ENCODE measurements at regions not wholly inside any gene's neighbourhood (a gene's known extent, or its start where the extent isn't known, plus 50 kb on each side); places are given as distances from the start of the nearest gene placed in this dataset.

- Histone ChIP-seq H2AFZ (no peak overlapping the region), H3K27ac (ENCODE audit: low read depth) (no peak overlapping the region), H3K4me1 (ENCODE audit: insufficient read depth) (no peaks in the 10 kb centered on the region), H3K79me2 (replicated peaks; ENCODE audit: insufficient read depth) (no peaks in the 10 kb centered on the region), H3K36me3 (ENCODE audit: insufficient read depth) (no peaks in the 10 kb centered on the region), H4K20me1 (replicated peaks; ENCODE audit: insufficient read depth) (no peaks in the 10 kb centered on the region), H3K9me2 (ENCODE audit: insufficient read depth) (no peaks in the 10 kb centered on the region), H3F3A (replicated peaks; ENCODE audit: low read depth) (no peaks in the 10 kb centered on the region), H3K4me3 (no peak overlapping the region), H3K4me2 (no peak overlapping the region), H3K27me3 (ENCODE audit: insufficient read depth) (no peaks in the 10 kb centered on the region)
- Mint-ChIP-seq H3K27me3 (ENCODE audit: insufficient read depth, low read depth, poor library complexity) (no peaks in the 10 kb centered on the region), H3K9me3 (no peaks in the 10 kb centered on the region), H3K4me3 (no peak overlapping the region), H3K27ac (no peak overlapping the region), H3K36me3 (ENCODE audit: low read depth) (no peaks in the 10 kb centered on the region), H3K4me1 (no peaks in the 10 kb centered on the region)
- TF ChIP-seq REST (IDR thresholded peaks at IDR 0.05; ENCODE audit: unreplicated experiment) = no peak
- ATAC-seq (no peak), DNase-seq (ENCODE audit: low spot score) (no peak)
These were observed 775.9 kb upstream of the CDH9 start for GRCh38 chr5:27814286-27814685.

- Mint-ChIP-seq H3K4me3 (no peak overlapping the region), H3K27ac (no peak overlapping the region; the same call in 1 of the 2 replicates), H3K36me3 (ENCODE audit: low read depth) (no peaks in the 10 kb centered on the region), H3K4me1 (no peaks in the 10 kb centered on the region), H3K27me3 (ENCODE audit: insufficient read depth, low read depth, poor library complexity) (no peaks in the 10 kb centered on the region), H3K9me3 (no peaks in the 10 kb centered on the region)
- no peak overlapping the region for H2AFZ ChIP-seq
- H3K27ac ChIP-seq (ENCODE audit: low read depth) = no peak overlapping the region
- no peak overlapping the region for H3K4me2 ChIP-seq
- no peak overlapping the region for H3K4me3 ChIP-seq
- no peaks in the 10 kb centered on the region for H3K79me2 ChIP-seq (replicated peaks; ENCODE audit: insufficient read depth)
- DNase-seq (ENCODE audit: low spot score) (no peak), ATAC-seq (no peak)
- no peaks in the 10 kb centered on the region for H3F3A ChIP-seq (replicated peaks; ENCODE audit: low read depth)
- no peaks in the 10 kb centered on the region for H3K4me1 ChIP-seq (ENCODE audit: insufficient read depth)
- no peaks in the 10 kb centered on the region for H3K36me3 ChIP-seq (ENCODE audit: insufficient read depth)
- H3K9me2 ChIP-seq (ENCODE audit: insufficient read depth) = no peaks in the 10 kb centered on the region
- H4K20me1 ChIP-seq (replicated peaks; ENCODE audit: insufficient read depth) = no peaks in the 10 kb centered on the region
- no peaks in the 10 kb centered on the region for H3K27me3 ChIP-seq (ENCODE audit: insufficient read depth)
- TF ChIP-seq CTCF (conservative IDR thresholded peaks at IDR 0.05; ENCODE audit: low read depth in 2 of 2) (no peak), NANOG (IDR thresholded peaks at IDR 0.05; ENCODE audit: borderline replicate concordance) (no peak), STAT1 (IDR thresholded peaks at IDR 0.05; ENCODE audit: unreplicated experiment) (no peak), EZH2phosphoT487 (IDR thresholded peaks at IDR 0.05; ENCODE audit: unreplicated experiment) (no peak), ZNF462 (CRISPR knock-in tag; IDR thresholded peaks at IDR 0.05) (no peak), EZH2 (IDR thresholded peaks at IDR 0.05; ENCODE audit: low read depth, unreplicated experiment) (no peak), ZNF331 (CRISPR knock-in tag; IDR thresholded peaks at IDR 0.05; ENCODE audit: low read depth) (no peak), POLR2AphosphoS5 (IDR thresholded peaks at IDR 0.05; ENCODE audit: low read depth) (no peak)
These were observed 772.1 kb upstream of the CDH9 start for GRCh38 chr5:27810458-27810857.

Measured in GM23338 (cell line).